NCI-H526 (cell line): ENCODE measurements at regions not wholly inside any gene's neighbourhood (a gene's known extent, or its start where the extent isn't known, plus 50 kb on each side); places are given as distances from the start of the nearest gene placed in this dataset.

ENCODE experiments used
- DNase-seq, 2 experiments: peaks; one replicate each; lab custom pipeline; 2025; lab: John Stamatoyannopoulos, UW

GRCh38 chr6:22670605-22671004 lies 101.2 kb downstream of the HDGFL1 start:
- no peak for DNase-seq

- DNase-seq: no peak
Measured at GRCh38 chr6:22673474-22673873, 104.1 kb downstream of the HDGFL1 start.

GRCh38 chr6:22680950-22681349 lies 111.6 kb downstream of the HDGFL1 start:
- no peak for DNase-seq

DNA sequence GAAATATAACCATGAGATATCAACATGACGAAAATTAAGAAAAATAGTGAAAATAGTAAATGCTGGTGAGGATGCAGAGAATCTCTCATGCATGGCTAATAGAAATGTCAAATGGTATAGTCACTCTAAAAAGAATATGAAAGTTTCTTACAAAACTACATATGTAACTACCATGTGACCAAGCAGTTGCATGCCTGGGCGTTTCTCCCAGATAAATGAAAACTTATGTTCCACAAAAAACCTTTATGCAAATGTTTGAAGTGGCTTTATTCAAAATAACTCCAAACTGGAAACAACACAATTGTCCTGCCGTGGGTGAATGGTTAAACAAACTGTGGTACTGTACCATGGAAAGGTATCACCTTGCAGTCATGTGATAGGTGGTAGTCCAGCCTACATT lies 112.4 kb downstream of the HDGFL1 start:
- peak; percentile 74 to 75 for DNase-seq

DNA sequence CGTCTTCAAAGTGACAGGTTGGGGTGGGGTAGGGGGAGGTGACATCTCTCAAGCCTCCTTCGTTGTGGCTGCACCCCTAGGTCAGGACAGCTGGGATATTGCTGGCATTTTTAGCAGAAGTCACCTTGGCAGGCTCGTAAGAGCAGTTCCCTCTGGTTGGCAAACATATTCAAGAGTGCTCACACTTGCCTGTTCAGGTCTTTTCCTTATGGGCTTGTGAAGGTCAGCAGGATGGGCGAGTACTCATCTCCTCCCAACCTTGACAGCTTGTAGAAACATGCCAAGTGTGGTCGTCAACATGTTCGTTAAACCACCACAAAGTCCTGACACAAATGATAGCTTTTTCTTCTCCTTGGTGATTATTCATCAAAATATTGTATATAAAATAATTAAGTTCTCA lies 113.6 kb downstream of the HDGFL1 start:
- no peak for DNase-seq

DNA sequence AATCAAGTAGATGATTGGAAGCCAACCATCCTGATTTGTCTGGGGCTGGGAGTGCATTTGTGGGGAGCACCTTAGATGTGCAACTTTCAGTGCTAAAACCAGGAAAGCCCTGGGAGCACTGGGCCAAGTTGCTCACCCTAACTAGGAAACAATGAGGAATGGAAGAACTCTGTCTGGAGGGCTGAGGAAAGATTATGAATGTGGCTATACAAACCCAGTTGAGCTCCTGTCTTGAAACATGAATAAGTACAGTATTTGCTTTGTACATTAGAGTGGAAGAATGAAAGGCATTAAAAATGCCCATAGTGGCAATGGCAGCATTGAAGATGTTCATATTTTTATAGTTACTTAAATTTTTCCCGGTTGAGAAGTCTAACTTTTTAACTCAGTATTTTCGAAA lies 121.1 kb downstream of the HDGFL1 start:
- no peak for DNase-seq

GRCh38 chr6:22694092-22694724 lies 124.8 kb downstream of the HDGFL1 start:
- no peak for DNase-seq

GRCh38 chr6:22696481-22696880 lies 127.1 kb downstream of the HDGFL1 start:
- DNase-seq: no peak

- no peak for DNase-seq
Measured at GRCh38 chr6:22697306-22697705, 127.9 kb downstream of the HDGFL1 start.

DNA sequence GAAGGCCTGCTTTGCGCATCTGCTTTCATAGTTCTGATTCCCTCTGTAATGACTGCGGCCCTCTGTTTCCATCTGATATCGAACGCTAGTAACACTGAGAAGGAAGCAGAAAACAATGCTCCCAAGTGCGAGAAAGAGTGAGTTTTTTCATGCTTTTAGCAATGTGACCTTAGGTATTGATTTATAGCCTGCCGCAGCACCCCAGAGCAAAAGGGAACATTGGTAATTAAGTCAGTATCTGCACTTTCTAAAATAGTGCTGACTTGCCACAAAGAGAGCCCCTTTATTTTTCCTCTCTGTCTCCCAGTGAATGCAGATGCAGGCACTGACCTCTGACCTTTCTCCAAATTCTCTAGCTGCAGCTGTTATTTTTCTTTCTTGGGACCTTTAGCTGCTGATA lies 129.8 kb downstream of the HDGFL1 start:
- DNase-seq: no peak

- no peak for DNase-seq
Measured at GRCh38 chr6:22706651-22707050, 137.3 kb downstream of the HDGFL1 start.

GRCh38 chr6:22708469-22708868 lies 139.1 kb downstream of the HDGFL1 start:
- no peak for DNase-seq

- DNase-seq: no peak
Measured at GRCh38 chr6:22709803-22710202, 140.4 kb downstream of the HDGFL1 start.

- no peak for DNase-seq
Measured at GRCh38 chr6:22716721-22717120, 147.4 kb downstream of the HDGFL1 start.

DNA sequence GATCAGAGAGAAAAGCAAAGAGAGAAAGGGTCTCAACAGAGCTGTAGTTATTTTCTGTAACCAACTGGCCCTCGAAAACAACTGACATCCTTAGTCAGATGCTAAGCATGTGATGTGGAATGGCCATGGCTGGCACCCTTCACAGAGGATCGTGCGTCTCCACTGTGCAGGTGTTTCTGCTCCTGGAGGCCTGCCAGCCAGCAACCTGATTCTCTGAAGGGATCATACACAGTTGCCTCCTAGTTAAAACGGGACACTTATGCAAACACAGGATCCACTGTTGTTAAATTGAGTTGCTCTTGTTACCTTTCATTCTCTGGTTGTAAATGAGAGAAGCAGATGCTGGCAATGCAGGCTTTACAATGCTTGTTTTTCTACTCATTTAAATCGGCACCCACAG lies 148.5 kb downstream of the HDGFL1 start:
- DNase-seq: peak; percentile 94 to 96

GRCh38 chr6:22722913-22723312 lies 153.5 kb downstream of the HDGFL1 start:
- no peak for DNase-seq

GRCh38 chr6:22726966-22727365 lies 157.6 kb downstream of the HDGFL1 start:
- no peak for DNase-seq

DNA sequence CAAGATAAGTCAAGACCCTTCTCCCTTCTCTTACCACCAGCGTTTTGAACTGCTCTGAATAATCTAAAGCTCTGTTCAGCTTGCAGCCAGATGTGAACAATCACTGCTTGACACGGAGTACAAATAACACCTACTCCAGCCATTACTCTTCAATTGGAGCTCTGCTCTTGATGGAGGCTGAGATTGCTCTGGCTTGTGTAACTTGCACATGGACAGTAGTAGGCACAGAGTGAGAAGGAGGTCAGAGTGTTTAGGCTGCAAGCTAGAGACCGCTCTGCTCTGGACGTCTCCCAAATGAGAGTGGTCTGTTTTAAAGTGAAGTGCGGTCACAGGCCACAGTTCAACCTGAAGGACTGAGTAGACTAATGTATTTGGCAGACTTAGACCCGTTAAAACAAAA lies 158.3 kb downstream of the HDGFL1 start:
- DNase-seq: no peak

GRCh38 chr6:22732176-22732970 lies 163.0 kb downstream of the HDGFL1 start:
- no peak for DNase-seq

GRCh38 chr6:22736740-22737139 lies 167.4 kb downstream of the HDGFL1 start:
- DNase-seq: no peak

DNA sequence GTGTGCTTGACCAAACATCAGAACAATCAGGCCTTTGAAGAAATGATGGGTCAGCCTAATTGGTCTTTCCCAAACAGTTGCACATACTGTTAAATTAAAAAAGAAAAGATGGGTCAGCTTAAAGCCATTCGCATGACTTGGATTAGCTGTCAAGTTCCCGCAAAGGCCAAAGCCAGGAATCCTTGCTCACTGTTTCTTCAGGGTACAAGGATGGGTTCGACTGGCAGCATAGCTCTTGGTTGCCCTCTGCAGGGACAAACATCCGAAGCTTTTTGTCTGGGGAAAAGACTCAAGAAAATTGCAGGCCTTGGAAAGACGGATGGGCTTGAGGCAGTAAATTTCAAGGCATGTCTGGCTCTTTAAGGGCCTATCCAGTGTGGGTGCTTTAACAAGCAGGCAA lies 168.0 kb downstream of the HDGFL1 start:
- peak; percentile 30 to 62 for DNase-seq

DNA sequence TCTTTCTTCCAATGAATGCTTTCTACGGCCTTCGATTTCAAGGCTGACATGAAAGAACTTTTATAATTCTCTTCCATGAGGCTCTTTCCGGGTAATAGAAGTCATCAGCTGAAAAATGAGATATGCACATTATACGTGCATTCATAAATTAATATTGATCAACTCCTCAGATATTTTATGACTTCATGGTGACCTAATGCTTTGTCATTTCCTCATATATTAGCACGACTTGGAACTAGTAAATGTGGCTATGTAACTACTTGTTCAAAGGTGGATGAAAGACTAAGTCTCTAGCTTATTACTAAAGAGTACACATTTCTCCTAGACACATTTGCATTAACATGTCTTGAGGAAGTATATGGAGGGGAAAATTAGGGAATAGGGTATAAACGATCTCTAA lies 168.8 kb downstream of the HDGFL1 start:
- no peak for DNase-seq

DNA sequence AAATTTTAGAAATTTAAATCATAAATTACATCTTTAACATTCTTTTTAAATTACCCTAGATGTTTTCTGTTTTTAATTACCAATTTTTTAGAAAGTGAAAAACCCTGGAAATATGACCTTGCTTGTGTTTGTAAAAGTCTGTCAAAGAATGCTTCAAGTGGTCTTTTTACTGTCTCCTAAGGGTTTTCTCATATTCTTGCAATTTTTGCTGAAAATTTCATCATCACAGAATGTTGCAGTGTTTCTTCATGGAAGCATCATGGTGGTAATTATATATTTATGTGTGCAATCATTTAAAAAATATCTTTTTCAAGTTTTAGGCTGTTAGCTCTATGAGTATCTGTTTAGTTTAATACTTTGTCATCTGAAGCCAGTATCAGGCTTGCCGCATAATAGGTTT lies 178.2 kb downstream of the HDGFL1 start:
- no peak for DNase-seq

DNA sequence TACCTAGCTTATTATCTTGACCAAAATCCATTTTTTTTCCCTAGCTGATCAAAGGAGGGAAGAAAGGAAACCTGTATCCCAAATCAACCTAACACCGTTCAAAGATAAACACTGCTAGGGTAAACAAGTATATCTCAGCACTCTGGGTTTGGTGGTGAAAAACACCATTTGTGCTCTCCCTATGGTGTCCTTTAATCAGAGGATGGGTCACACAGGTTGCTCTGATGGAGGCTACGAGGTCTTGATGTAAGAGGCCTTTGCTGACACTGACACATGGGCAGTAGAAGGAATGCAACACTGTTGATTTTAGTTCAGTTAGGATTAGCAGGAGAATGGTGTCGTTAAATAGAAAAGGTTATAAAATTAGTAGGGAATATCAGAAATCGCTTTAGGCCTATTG lies 179.3 kb downstream of the HDGFL1 start:
- DNase-seq: no peak
